GM13976 (cell line): ENCODE measurements at regions not wholly inside any gene's neighbourhood (a gene's known extent, or its start where the extent isn't known, plus 50 kb on each side); places are given as distances from the start of the nearest gene placed in this dataset.
"Not testable (repeated sequence)": the region's sequence is repeated elsewhere in the genome, so short reads cannot be mapped to it uniquely, and the experiment has no call there.

Experiments
- DNase-seq: peaks from one replicate; pipeline ENCODE4 v3.0.0; 2012; ENCODE audit warnings: low spot score
- CTCF ChIP-seq: IDR thresholded peaks from 2 replicates; pipeline ENCODE4 v1.5.1; 2012; ENCODE audit warnings: borderline replicate concordance, mild to moderate bottlenecking; ENCODE audit not compliant: insufficient read depth; ENCODE audit errors: extremely low read depth, missing control alignments, control extremely low read depth
- in situ Hi-C: fragments of 300-500 bp; cut with MboI; formaldehyde crosslinking; loops from one replicate; pipeline ENCODE4 v1.12.0; 2022; ENCODE audit warnings: low sequenced_read_pairs, mixed read lengths, inconsistent platforms; ENCODE audit not compliant: unreplicated experiment

- no peak for DNase-seq
- TF ChIP-seq CTCF, result no peak
- in situ Hi-C loops, result no loop called here
Observed at GRCh38 chr18:46236156-46236555, 132.0 kb downstream of the HAUS1 start.

DNA sequence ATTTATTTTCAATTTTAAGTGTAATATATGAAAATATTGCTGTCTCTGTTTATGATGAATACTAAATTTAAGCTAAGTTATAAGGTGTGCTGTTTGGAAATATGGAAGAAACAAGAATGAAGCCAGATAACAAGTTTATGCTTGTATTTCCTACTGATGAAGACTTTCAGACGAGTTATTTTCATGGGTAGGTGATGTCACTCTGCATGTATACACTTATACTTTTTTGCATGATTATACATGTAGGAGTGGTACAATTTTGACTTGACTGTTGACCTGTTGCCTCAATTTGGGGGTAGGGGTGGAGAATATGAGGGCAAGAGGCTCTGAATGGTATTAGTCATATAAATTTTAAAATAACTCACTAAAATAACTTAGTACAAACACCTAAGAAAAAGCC, 133.7 kb downstream of the HAUS1 start:
- in situ Hi-C loops, result no loop called here
- no peak for DNase-seq
- no peak for TF ChIP-seq CTCF

DNA sequence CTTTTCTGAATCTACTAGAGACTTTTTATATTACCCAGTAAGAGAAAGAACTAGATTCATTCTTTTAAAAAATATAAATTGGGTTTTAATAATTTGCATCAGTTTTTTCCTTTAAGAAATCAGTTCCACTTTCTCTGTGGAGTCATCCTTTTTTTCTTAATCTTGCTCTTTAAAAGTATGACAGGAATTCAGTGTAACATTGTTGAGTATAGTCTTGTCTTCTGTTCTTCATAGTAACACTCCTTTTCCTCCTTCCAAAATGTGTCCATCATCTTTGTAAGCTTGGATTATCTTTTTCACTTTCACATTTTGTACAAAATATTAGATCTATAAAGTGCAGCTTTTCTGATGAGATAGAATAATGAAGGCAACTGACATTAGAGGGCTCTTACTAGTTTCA, 135.4 kb downstream of the HAUS1 start:
- TF ChIP-seq CTCF, result no peak
- no peak for DNase-seq
- in situ Hi-C loops, result no loop called here

DNA sequence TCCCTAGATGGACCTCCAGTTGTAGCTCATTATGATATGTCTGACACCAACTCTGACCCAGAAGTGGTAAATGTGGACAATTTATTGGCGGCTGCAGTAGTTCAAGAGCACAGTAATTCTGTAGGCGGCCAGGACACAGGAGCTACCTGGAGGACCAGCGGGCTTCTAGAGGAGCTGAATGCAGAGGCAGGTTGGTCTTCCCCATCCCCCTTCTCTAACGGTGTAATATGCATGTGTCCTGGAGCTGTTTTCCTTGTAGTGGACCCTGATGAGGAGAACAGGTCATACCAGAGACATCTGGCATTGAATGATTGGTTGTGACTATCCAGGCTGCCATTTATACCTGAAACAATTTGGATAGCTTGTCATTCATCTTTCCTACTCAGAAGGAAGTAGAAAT, 135.8 kb downstream of the HAUS1 start:
- DNase-seq, result no peak
- no peak for TF ChIP-seq CTCF
- in situ Hi-C loops, result no loop called here

DNA sequence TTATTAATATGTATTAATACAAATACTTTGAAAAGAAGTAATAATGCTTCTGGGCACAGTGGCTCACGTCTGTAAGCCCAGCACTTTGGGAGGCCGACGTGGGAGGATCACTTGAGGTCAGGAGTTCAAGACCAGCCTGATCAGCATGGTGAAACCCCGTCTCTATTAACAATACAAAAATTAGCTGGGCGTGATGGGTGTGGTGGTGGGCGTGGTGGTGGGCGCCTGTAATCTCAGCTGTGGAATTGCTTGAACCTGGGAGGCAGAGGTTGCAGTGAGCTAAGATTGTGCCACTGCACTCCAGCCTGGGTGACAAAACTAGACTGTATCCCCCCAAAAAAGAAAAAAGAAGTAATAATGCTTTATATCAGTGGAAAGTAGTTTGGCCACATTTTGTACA, 137.2 kb downstream of the HAUS1 start:
- in situ Hi-C loops, result not testable (repeated sequence)

GRCh38 chr18:46242183-46242582, 138.0 kb downstream of the HAUS1 start:
- DNase-seq, result no peak
- in situ Hi-C loops, result no loop called here
- TF ChIP-seq CTCF, result no peak

More for the DNA sequence above, 137.2 kb downstream of the HAUS1 start:
- not testable (repeated sequence) for DNase-seq

GRCh38 chr18:46243095-46243494, 138.9 kb downstream of the HAUS1 start:
- TF ChIP-seq CTCF, result no peak
- no peak for DNase-seq
- in situ Hi-C loops, result no loop called here

DNA sequence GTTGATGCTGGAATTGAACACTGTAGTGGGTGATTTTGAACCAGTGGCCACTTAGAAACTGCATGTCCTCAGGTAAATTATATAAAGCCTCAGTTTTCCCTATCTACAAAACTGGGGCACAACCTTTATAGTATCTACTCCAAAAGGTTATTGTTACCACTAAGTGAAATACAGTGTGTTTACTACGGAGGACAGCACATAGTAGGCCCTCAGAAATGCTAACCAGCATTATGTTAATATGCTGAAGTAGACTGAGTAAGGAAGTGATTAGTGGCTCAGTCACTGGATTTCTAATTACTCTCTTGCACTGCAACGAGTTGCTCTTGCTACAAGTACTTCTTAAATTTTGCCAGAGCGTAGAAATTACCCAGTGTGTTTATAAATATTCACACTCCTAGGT, 139.5 kb downstream of the HAUS1 start:
- in situ Hi-C loops, result no loop called here
- no peak for DNase-seq
- no peak for TF ChIP-seq CTCF
